Chondrocyte (in vitro differentiated cells): ENCODE measurements at regions not wholly inside any gene's neighbourhood (a gene's known extent, or its start where the extent isn't known, plus 50 kb on each side); places are given as distances from the start of the nearest gene placed in this dataset.
A peak's percentile ranks its signal among the peaks of the same experiment; 100 is the strongest.

Experiments
- DNase-seq: peaks from one replicate; pipeline ENCODE4 v3.0.0; 2021; ENCODE audit warnings: mixed read lengths, low spot score
- H3K27ac Mint-ChIP-seq: one replicate; pipeline ENCODE4 v1.8.0; 2021; ENCODE audit warnings: mild to moderate bottlenecking, moderate library complexity, mixed read lengths; ENCODE audit not compliant: unreplicated experiment
- H3K27me3 Mint-ChIP-seq: 2 replicates; pipeline ENCODE4 v1.8.0; 2021; ENCODE audit warnings: low read depth, mixed read lengths
- H3K36me3 Mint-ChIP-seq: 2 replicates; pipeline ENCODE4 v1.8.0; 2021; ENCODE audit warnings: low read depth, mixed read lengths
- H3K4me1 Mint-ChIP-seq: 2 replicates; pipeline ENCODE4 v1.8.0; 2021; ENCODE audit warnings: low read depth, mild to moderate bottlenecking, mixed read lengths
- H3K4me3 Mint-ChIP-seq: one replicate; pipeline ENCODE4 v1.8.0; 2021; ENCODE audit warnings: mild to moderate bottlenecking, moderate library complexity, mixed read lengths; ENCODE audit not compliant: unreplicated experiment
- H3K9me3 Mint-ChIP-seq: 2 replicates; pipeline ENCODE4 v1.8.0; 2021; ENCODE audit warnings: low read depth, mixed read lengths
- CTCF ChIP-seq: fragments of 200-600 bp; sonication (generic); IDR thresholded peaks from 2 replicates; pipeline ENCODE4 v1.5.0; 2021; ENCODE audit warnings: antibody characterized with exemption, mild to moderate bottlenecking, moderate library complexity

DNA sequence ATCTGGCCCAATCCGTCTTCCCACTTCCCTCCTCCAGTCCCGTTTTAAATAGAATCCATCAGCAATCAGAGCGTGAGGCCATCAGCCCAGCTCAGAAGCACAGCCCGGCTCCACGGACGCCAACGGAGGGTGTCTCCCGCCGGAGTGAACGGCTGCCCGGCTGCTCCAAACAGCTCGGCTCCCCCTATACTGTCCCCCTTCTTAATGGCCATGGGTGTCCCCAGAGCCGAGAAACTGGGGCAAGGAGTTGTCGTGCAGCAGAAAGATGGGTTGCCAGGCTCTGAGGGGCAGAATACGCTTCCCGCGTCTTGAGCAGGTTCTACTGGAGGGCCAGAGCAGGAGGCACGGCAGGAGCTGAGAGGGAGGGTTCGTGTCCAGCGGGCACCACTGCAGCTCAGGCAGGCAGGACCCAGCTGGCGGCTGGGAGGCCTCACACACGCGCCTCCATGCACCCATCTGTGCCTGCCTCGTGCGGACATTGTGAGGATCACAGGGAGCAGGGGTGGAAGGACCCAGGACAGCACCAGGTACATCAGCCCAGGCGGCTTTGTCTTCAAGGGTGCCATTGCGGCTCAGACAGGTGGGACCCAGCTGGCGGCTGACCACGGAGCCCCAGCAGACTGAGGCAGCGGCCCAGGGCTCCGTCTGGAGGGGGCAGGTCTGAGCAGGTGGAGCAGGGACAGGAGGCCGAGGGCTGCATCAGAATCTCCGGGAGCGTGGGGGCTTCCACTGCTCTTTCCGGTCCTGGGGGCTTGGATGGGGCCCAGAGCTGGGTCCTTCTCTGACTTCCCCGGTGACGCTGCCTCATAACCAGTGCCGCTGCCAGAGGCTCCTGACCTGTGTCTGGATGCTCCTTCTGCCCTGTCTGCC lies 882.7 kb downstream of the BRD1 start:
- DNase-seq: peak; percentile 89
- H3K4me3 Mint-ChIP-seq: no peak overlapping the region
- H3K27ac Mint-ChIP-seq: no peak overlapping the region
- peaks cover 5% of the 10 kb centered on the region for H3K27me3 Mint-ChIP-seq
- TF ChIP-seq CTCF: no peak
- H3K36me3 Mint-ChIP-seq: no peaks in the 10 kb centered on the region
- H3K4me1 Mint-ChIP-seq: no peaks in the 10 kb centered on the region
- no peaks in the 10 kb centered on the region for H3K9me3 Mint-ChIP-seq

GRCh38 chr22:48944433-48944750 lies 883.3 kb downstream of the BRD1 start:
- no peaks in the 10 kb centered on the region for H3K36me3 Mint-ChIP-seq
- DNase-seq: peak; percentile 65

DNA sequence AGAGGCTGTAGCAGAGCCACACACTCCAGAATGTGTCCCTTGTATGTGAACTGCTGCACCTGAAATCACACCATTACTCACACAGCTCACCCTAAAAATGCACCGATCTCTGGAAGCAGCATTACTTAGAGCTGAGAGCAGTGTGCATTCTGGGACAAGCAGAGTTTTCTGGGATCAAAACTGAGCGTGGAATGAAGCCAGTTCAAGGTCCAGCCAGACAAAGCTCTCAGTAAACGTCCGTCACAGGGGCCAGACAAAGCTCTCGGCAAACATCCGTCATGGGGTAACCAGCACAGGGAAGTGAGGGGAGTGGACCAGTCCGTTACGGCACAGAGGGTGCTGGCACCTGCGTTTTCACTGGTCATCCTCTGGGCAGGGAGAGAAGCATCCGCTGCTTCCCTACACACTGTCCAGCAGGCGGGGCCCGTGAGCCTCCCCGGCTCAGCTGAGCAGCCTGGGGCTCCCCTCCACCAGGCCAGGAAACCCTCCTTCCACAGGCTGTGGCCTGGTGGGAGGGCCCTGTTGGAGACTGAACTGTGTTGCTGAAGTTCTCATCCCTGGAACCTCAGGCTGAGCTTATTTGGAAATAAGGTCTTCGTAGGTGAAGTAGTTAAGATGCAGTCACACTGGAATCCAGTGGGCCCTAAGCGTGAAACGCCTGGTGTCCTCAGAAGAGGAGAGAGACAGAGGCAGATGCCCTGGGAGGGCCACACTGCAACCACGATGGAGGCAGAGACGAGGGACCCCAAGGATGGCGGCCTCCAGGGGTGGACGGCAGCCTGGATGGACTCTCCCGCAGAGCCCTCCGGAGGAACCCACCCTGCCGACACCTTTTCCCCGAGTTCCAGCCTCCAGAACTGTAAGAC lies 883.9 kb downstream of the BRD1 start:
- Mint-ChIP-seq H3K27me3 (no peaks in the 10 kb centered on the region), H3K4me1 (no peaks in the 10 kb centered on the region), H3K4me3 (no peak overlapping the region), H3K36me3 (no peaks in the 10 kb centered on the region), H3K27ac (no peak overlapping the region), H3K9me3 (no peaks in the 10 kb centered on the region)
- peak; percentile 69 for TF ChIP-seq CTCF
- peak; percentile 73 for DNase-seq

More at GRCh38 chr22:48944433-48944750, 883.3 kb downstream of the BRD1 start:
- Mint-ChIP-seq H3K27ac (no peak overlapping the region), H3K4me1 (no peaks in the 10 kb centered on the region), H3K9me3 (no peaks in the 10 kb centered on the region), H3K4me3 (no peak overlapping the region), H3K27me3 (peaks cover under 1% of the 10 kb centered on the region)
- TF ChIP-seq CTCF: no peak

GRCh38 chr22:48942698-48943566 lies 884.7 kb downstream of the BRD1 start:
- H3K4me1 Mint-ChIP-seq: no peaks in the 10 kb centered on the region
- peak; percentile 59 for DNase-seq
- H3K4me3 Mint-ChIP-seq: no peak overlapping the region
- peaks cover 4% of the 10 kb centered on the region for H3K27me3 Mint-ChIP-seq
- no peaks in the 10 kb centered on the region for H3K36me3 Mint-ChIP-seq
- no peak for TF ChIP-seq CTCF
- H3K27ac Mint-ChIP-seq: no peak overlapping the region
- no peaks in the 10 kb centered on the region for H3K9me3 Mint-ChIP-seq
